22Rv1 (cell line): ENCODE measurements at regions not wholly inside any gene's neighbourhood (a gene's known extent, or its start where the extent isn't known, plus 50 kb on each side); places are given as distances from the start of the nearest gene placed in this dataset.

Experiments used
- H3K27ac ChIP-seq: fragments of 450-650 bp; 2 replicates; pipeline ENCODE4 v1.5.1; 2017
- CTCF ChIP-seq: fragments of 450-650 bp; IDR thresholded peaks from 2 replicates; pipeline ENCODE4 v1.5.1; 2017; ENCODE audit warnings: mild to moderate bottlenecking
- ZFX ChIP-seq: fragments of 450-650 bp; IDR thresholded peaks from 2 replicates; pipeline ENCODE4 v1.6.1; 2017; ENCODE audit warnings: antibody characterized with exemption, borderline replicate concordance

- TF ChIP-seq ZFX (no peak), CTCF (no peak)
- H3K27ac ChIP-seq = no peak overlapping the region
Measured at GRCh38 chr13:40442231-40442630, 224.2 kb downstream of the FOXO1 start.

GRCh38 chr13:40442826-40443225, 223.6 kb downstream of the FOXO1 start:
- TF ChIP-seq CTCF (no peak), ZFX (no peak)
- no peak overlapping the region for H3K27ac ChIP-seq

- TF ChIP-seq ZFX (no peak), CTCF (no peak)
- H3K27ac ChIP-seq = no peak overlapping the region
Measured at GRCh38 chr13:40444241-40444640, 222.2 kb downstream of the FOXO1 start.

GRCh38 chr13:40445557-40445990, 220.9 kb downstream of the FOXO1 start:
- TF ChIP-seq CTCF = no peak
- TF ChIP-seq ZFX = no peak
- H3K27ac ChIP-seq = no peak overlapping the region

- no peak overlapping the region for H3K27ac ChIP-seq
- TF ChIP-seq ZFX (no peak), CTCF (no peak)
Measured at GRCh38 chr13:40446365-40446764, 220.1 kb downstream of the FOXO1 start.

- no peak overlapping the region for H3K27ac ChIP-seq
Measured at GRCh38 chr13:40447857-40448256, 218.6 kb downstream of the FOXO1 start.

More at GRCh38 chr13:40447857-40448256, 218.6 kb downstream of the FOXO1 start:
- TF ChIP-seq CTCF (no peak), ZFX (no peak)
